Loucy (cell line): ENCODE measurements at regions not wholly inside any gene's neighbourhood (a gene's known extent, or its start where the extent isn't known, plus 50 kb on each side); places are given as distances from the start of the nearest gene placed in this dataset.

Source experiments
- H2AFZ ChIP-seq: fragments of 200-600 bp; sonication (generic); 2 replicates; pipeline ENCODE4 v1.6.0; 2016; ENCODE audit warnings: antibody characterized with exemption, mild to moderate bottlenecking, low read length, moderate library complexity
- H3F3A ChIP-seq: fragments of 200-600 bp; 2 replicates; pipeline ENCODE4 v1.6.0; 2016; ENCODE audit warnings: antibody characterized with exemption, low read depth, mild to moderate bottlenecking
- H3K27me3 ChIP-seq: fragments of 200-600 bp; sonication (generic); 2 replicates; pipeline ENCODE4 v1.6.1; 2014; ENCODE audit warnings: low read length, mild to moderate bottlenecking; ENCODE audit not compliant: insufficient read depth, poor library complexity, severe bottlenecking
- H3K36me3 ChIP-seq: fragments of 200-600 bp; sonication (generic); 2 replicates; pipeline ENCODE4 v1.6.1; 2016; ENCODE audit warnings: low read length; ENCODE audit not compliant: insufficient read depth
- H3K4me1 ChIP-seq: fragments of 200-600 bp; sonication (generic); 2 replicates; pipeline ENCODE4 v1.5.1; 2014; ENCODE audit warnings: low read length, mild to moderate bottlenecking; ENCODE audit not compliant: insufficient read depth, poor library complexity, severe bottlenecking
- H3K4me2 ChIP-seq: fragments of 200-600 bp; sonication (generic); 2 replicates; pipeline ENCODE4 v1.6.0; 2014; ENCODE audit warnings: antibody characterized with exemption, low read length, low read depth, mild to moderate bottlenecking; ENCODE audit not compliant: poor library complexity, severe bottlenecking
- H3K4me3 ChIP-seq: fragments of 200-600 bp; sonication (generic); 2 replicates; pipeline ENCODE4 v1.5.1; 2014; ENCODE audit warnings: low read length, mild to moderate bottlenecking, mixed read lengths; ENCODE audit not compliant: poor library complexity, severe bottlenecking
- H3K79me2 ChIP-seq: fragments of 200-600 bp; sonication (generic); 2 replicates; pipeline ENCODE4 v1.6.1; 2014; ENCODE audit warnings: low read length; ENCODE audit not compliant: insufficient read depth
- H3K9ac ChIP-seq: fragments of 200-600 bp; sonication (generic); 2 replicates; pipeline ENCODE4 v1.6.0; 2014; ENCODE audit warnings: mild to moderate bottlenecking, low read depth, low read length, moderate library complexity; ENCODE audit not compliant: poor library complexity, severe bottlenecking
- H3K9me2 ChIP-seq: fragments of 200-600 bp; sonication (generic); replicated peaks from 2 replicates; pipeline ENCODE4 v1.6.1; 2016; ENCODE audit warnings: low read depth, low read length, mixed read lengths
- H3K9me3 ChIP-seq: fragments of 200-600 bp; sonication (generic); 2 replicates; pipeline ENCODE4 v1.6.1; 2014; ENCODE audit warnings: mild to moderate bottlenecking, antibody characterized with exemption, low read length, low read depth; ENCODE audit not compliant: insufficient read depth
- H4K20me1 ChIP-seq: fragments of 200-600 bp; sonication (generic); 2 replicates; pipeline ENCODE4 v1.6.0; 2014; ENCODE audit warnings: antibody characterized with exemption, low read length, mild to moderate bottlenecking; ENCODE audit not compliant: insufficient read depth, poor library complexity, severe bottlenecking
- EZH2phosphoT487 ChIP-seq: fragments of 200-600 bp; IDR thresholded peaks from 2 replicates; pipeline ENCODE4 v1.6.1; 2018; ENCODE audit warnings: antibody characterized with exemption, mild to moderate bottlenecking, moderate library complexity, borderline replicate concordance
- TF ChIP-seq, protein P1 (sequence below): fragments of 200-600 bp; sonication (generic); conservative IDR thresholded peaks from 2 replicates; pipeline ENCODE4 v1.5.1; 2014; ENCODE audit warnings: mild to moderate bottlenecking, antibody characterized with exemption, low read length

DNA sequence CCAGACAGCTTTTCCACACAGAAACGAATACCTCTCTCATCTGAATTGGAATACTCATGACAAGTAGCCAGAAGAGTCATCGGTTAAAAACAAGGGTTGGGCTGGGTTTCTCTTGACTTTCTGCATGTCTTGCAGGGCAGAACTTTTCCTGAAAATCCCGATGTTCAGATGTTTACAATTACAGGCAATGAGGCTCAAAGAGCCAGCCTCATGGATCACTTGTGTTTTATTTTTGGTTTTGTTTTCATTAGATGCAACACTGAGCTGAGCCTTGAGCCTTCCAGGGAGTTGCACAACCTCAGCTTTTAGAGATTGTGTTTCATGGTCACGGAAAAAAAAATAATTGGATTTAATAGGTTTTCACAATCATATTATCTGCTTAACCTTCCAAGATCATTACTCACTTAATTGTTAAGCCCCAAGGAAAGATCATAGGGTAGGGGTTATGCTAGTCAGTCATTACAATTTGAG, 288.1 kb upstream of the PRDM1 start:
- Histone ChIP-seq H3F3A (no peaks in the 10 kb centered on the region), H3K9me3 (no peaks in the 10 kb centered on the region), H3K9me2 (no peaks in the 10 kb centered on the region), H3K27me3 (no peaks in the 10 kb centered on the region), H3K4me3 (no peak overlapping the region), H3K4me1 (peaks cover under 1% of the 10 kb centered on the region), H3K9ac (no peak overlapping the region), H4K20me1 (no peaks in the 10 kb centered on the region), H3K36me3 (no peaks in the 10 kb centered on the region), H3K4me2 (no peak overlapping the region), H2AFZ (no peak overlapping the region), H3K79me2 (no peaks in the 10 kb centered on the region)
- TF ChIP-seq, protein P1, sequence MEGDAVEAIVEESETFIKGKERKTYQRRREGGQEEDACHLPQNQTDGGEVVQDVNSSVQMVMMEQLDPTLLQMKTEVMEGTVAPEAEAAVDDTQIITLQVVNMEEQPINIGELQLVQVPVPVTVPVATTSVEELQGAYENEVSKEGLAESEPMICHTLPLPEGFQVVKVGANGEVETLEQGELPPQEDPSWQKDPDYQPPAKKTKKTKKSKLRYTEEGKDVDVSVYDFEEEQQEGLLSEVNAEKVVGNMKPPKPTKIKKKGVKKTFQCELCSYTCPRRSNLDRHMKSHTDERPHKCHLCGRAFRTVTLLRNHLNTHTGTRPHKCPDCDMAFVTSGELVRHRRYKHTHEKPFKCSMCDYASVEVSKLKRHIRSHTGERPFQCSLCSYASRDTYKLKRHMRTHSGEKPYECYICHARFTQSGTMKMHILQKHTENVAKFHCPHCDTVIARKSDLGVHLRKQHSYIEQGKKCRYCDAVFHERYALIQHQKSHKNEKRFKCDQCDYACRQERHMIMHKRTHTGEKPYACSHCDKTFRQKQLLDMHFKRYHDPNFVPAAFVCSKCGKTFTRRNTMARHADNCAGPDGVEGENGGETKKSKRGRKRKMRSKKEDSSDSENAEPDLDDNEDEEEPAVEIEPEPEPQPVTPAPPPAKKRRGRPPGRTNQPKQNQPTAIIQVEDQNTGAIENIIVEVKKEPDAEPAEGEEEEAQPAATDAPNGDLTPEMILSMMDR: no peak
- TF ChIP-seq EZH2phosphoT487: no peak

DNA sequence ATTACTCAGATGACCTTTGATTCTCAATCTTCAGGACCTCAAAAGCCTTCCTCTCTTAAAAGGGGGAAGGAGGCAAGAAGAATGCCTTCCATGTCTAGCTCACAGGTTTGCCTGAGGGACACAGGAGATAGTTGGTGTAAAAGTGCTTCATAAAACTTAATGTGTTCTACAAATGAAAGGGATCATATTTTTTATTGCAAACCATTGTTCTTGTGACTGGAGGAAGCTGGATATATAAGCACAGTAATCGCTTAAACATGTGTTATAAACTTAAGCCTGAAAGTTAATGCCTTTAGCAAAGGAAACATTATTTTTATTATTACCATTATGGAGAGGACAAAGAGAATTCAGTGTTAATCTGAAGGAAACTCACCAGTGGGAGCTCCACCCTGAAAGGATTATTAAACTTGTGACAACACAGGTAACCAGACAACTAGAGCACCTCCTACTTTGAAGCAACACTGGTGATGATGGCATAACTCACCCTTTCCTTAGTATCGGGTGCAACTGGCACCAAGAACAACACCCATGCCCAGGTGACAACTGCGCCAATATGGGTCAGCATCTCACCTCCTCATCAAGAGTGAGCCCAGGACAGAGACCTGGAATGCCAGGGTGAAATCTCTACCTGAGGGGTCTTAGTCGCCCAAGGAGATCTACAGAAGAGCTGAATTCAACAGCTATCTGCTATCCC, 288.7 kb upstream of the PRDM1 start:
- Histone ChIP-seq H3K79me2 (no peaks in the 10 kb centered on the region), H3K9ac (no peak overlapping the region), H3K4me2 (no peak overlapping the region), H3K4me1 (no peaks in the 10 kb centered on the region), H3K4me3 (no peak overlapping the region), H3K9me2 (no peaks in the 10 kb centered on the region), H2AFZ (no peak overlapping the region), H3K9me3 (no peaks in the 10 kb centered on the region), H3K36me3 (no peaks in the 10 kb centered on the region), H3K27me3 (no peaks in the 10 kb centered on the region), H3F3A (no peaks in the 10 kb centered on the region), H4K20me1 (no peaks in the 10 kb centered on the region)
- no peak for TF ChIP-seq EZH2phosphoT487
- TF ChIP-seq, protein P1: no peak

DNA sequence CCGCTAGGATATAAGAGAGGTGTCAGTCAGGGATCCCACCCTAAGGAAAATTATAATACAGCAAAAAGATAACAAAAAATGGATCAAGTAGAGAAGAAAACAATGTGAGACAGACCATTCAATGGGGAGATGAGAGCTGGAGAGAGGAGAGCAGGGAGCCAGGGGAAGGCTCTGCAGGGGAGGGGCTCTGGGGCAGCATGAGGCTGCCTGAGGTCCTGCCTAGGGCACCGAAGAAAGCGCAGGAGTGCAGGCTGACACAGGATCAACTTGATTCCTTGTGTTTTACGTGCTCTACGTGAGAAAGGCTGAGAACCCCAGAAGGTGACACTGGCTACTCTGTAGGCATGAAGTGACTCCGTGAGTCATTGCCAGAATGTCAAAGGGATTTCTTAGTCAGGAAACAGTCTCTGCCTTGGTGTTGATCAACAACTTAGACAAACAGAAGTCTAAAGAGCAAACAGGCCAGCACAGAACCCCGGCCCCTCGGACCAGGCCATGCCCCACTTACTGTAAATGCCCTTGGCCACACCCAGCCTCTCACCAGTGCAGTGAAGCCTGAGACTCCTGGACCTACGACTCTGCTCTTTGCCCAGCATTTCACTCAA, 290.1 kb upstream of the PRDM1 start:
- peaks cover 13% of the 10 kb centered on the region for H3K4me1 ChIP-seq
- H2AFZ ChIP-seq: no peak overlapping the region
- H3K36me3 ChIP-seq: no peaks in the 10 kb centered on the region
- no peak overlapping the region for H3K4me2 ChIP-seq
- TF ChIP-seq EZH2phosphoT487: no peak
- no peaks in the 10 kb centered on the region for H3K79me2 ChIP-seq
- no peaks in the 10 kb centered on the region for H3F3A ChIP-seq
- H3K27me3 ChIP-seq: no peaks in the 10 kb centered on the region
- H4K20me1 ChIP-seq: no peaks in the 10 kb centered on the region
- no peak overlapping the region for H3K4me3 ChIP-seq
- no peaks in the 10 kb centered on the region for H3K9me3 ChIP-seq
- H3K9me2 ChIP-seq: no peaks in the 10 kb centered on the region
- no peak overlapping the region for H3K9ac ChIP-seq

DNA sequence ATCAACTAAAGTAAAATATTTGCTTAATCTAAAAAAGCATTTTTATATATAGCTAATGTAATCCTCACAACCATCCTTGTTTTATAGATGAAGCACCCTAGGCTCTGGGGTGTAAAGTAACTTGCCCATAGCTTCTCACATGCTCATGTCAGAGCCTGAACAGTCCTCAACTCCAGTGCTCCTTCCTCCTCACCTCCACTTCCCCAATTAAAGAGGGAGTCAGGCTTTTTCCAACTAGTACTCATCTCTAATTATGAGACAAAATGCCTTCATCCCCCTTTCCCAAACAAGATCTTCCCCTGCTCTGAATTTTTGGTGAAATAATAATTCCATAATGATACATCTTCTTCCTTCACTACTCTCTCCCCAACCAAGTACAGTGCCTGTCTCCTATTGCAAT, 290.8 kb upstream of the PRDM1 start:
- H3K4me3 ChIP-seq: no peak overlapping the region
- H3K79me2 ChIP-seq: no peaks in the 10 kb centered on the region
- no peaks in the 10 kb centered on the region for H3K9me3 ChIP-seq
- H3K9me2 ChIP-seq: no peaks in the 10 kb centered on the region
- H3K4me1 ChIP-seq: peaks cover 14% of the 10 kb centered on the region
- no peak overlapping the region for H3K4me2 ChIP-seq
- no peaks in the 10 kb centered on the region for H3K36me3 ChIP-seq
- no peaks in the 10 kb centered on the region for H4K20me1 ChIP-seq
- no peaks in the 10 kb centered on the region for H3K27me3 ChIP-seq
- H3K9ac ChIP-seq: no peak overlapping the region
- H3F3A ChIP-seq: no peaks in the 10 kb centered on the region
- TF ChIP-seq, protein P1: no peak
- TF ChIP-seq EZH2phosphoT487: no peak
- 0 out of 2 replicates have a peak overlapping the region, but pooled peaks have one; percentile 10 for H2AFZ ChIP-seq
